ENCODE measurements at regions not wholly inside any gene's neighbourhood (a gene's known extent, or its start where the extent isn't known, plus 50 kb on each side); places are given as distances from the start of the nearest gene placed in this dataset.

DNA sequence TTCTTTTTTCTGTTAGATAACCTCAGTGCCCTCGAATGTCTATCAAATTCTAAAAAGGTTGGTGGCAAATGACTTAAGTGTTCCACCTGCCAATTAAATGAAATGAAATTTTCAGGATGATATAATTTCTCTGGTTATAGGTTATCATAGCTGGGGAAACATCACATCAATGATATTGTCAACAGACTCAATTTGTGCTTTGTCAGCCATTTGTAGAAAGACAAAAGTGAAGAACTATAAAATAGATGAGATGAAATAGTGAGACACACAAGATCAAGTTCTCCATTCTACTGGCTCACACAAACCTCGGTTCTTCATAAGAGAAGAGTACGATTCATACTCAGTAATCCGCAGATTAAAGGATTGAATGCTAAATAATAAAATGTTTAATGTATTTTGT is 1443.2 kb upstream of the FLRT2 start:
- FAIRE-seq, result no peak
- Histone ChIP-seq H3K4me2 (no peak overlapping the region), H3K27ac (no peak overlapping the region), H3K4me1 (no peaks in the 10 kb centered on the region), H3K4me3 (no peak overlapping the region), H3K9me3 (no peaks in the 10 kb centered on the region)
- no peak for ATAC-seq
- ChIA-PET CTCF (no interaction called here), POLR2A (no interaction called here)
- WGBS (ENCODE audit: missing lambda C conversion rate), result 10% methylated on average over 4 of the region's 4 CpGs
- DNase-seq (ENCODE audit: low read depth in 1 of 2, low spot score in 1 of 2), result no peak
- no peak for TF ChIP-seq NFE2L2 (conservative IDR thresholded peaks at IDR 0.05; ENCODE audit: low read length)
- peak; percentile 67 for TF ChIP-seq MAFK (IDR thresholded peaks at IDR 0.05; ENCODE audit: partially characterized antibody)

DNA sequence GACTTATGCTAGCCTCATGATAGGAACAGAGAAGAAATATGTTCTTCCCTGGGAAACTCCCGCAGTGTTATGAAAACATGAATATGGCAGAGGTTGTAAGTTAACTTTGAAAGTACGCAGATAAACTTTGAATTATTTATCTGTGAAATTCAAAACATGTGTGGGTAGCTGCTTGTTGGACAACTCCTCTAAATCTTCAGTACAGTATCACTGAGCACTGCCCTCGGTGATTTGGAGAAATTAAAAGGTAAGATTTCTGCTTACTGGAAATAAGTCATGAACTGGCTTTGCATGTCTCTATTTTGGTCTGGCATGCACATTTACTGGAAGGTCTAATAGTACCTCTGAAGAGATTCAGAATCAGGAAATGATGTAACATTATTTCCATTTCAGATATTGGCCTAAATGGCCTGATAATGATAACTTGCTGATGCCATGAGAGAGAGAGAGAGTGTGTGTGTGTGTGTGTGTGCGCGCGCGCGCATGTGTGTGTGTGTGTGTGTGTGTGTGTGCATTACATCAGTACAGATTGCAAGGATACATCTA is 1441.9 kb upstream of the FLRT2 start:
- ChIA-PET POLR2A (no interaction called here), CTCF (no interaction called here)
- H3K4me3 ChIP-seq, result no peak overlapping the region
- 70% methylated on average over 8 of the region's 8 CpGs for WGBS (ENCODE audit: missing lambda C conversion rate)
- no peak overlapping the region for H3K27ac ChIP-seq
- FAIRE-seq, result no peak
- TF ChIP-seq TP53 (CRISPR knock-in tag; IDR thresholded peaks at IDR 0.05) (no peak), MAZ (IDR thresholded peaks at IDR 0.05; ENCODE audit: borderline replicate concordance, low read depth, low read length) (no peak), CHD4 (IDR thresholded peaks at IDR 0.05; ENCODE audit: borderline replicate concordance) (no peak), CBX8 (IDR thresholded peaks at IDR 0.05) (no peak), ZC3H11A (IDR thresholded peaks at IDR 0.05) (no peak), RFX5 (IDR thresholded peaks at IDR 0.05) (no peak), MYC (IDR thresholded peaks at IDR 0.05; ENCODE audit: borderline replicate concordance, low read length) (no peak), JUNB (IDR thresholded peaks at IDR 0.05) (no peak), CHD2 (IDR thresholded peaks at IDR 0.05; ENCODE audit: low read length, partially characterized antibody) (no peak), CEBPB (IDR thresholded peaks at IDR 0.05) (no peak), NR3C1 (IDR thresholded peaks at IDR 0.05) (no peak), HOXB13 (CRISPR knock-in tag; IDR thresholded peaks at IDR 0.05; ENCODE audit: low read depth) (no peak), HEYL (CRISPR knock-in tag; IDR thresholded peaks at IDR 0.05) (no peak), FOXS1 (CRISPR knock-in tag; IDR thresholded peaks at IDR 0.05) (no peak), KDM1A (IDR thresholded peaks at IDR 0.05; ENCODE audit: low read depth) (no peak), ZSCAN20 (CRISPR knock-in tag; IDR thresholded peaks at IDR 0.05) (no peak)
- TF ChIP-seq, protein P1, sequence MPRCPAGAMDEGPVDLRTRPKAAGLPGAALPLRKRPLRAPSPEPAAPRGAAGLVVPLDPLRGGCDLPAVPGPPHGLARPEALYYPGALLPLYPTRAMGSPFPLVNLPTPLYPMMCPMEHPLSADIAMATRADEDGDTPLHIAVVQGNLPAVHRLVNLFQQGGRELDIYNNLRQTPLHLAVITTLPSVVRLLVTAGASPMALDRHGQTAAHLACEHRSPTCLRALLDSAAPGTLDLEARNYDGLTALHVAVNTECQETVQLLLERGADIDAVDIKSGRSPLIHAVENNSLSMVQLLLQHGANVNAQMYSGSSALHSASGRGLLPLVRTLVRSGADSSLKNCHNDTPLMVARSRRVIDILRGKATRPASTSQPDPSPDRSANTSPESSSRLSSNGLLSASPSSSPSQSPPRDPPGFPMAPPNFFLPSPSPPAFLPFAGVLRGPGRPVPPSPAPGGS (IDR thresholded peaks at IDR 0.05), result no peak
- TF ChIP-seq, protein P2, sequence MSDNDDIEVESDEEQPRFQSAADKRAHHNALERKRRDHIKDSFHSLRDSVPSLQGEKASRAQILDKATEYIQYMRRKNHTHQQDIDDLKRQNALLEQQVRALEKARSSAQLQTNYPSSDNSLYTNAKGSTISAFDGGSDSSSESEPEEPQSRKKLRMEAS (IDR thresholded peaks at IDR 0.05), result no peak
- no peaks in the 10 kb centered on the region for H3K9me3 ChIP-seq
- no peak for DNase-seq (ENCODE audit: low read depth in 1 of 2, low spot score in 1 of 2)
- no peaks in the 10 kb centered on the region for H3K4me1 ChIP-seq
- no peak for ATAC-seq
- no peak overlapping the region for H3K4me2 ChIP-seq

DNA sequence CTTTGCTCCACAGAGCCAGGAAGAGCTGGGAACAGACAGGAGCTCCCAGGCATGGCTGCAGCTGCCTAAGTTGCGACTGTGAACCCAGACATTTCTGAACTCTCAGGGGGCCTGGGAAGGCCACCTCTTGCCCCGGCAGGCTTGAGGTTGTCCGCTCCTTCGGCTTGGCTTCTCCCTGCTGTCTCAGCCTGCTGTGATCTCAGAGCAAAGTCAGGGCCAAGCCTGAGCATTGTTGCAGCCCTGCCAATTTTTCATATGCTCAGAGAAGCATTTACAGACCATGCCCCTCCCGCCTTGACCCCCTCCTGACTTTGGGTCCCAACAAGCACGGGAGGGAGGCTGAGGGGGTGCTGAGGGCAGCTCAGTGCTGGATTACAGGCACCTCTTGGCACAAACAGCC is 1439.1 kb upstream of the FLRT2 start:
- H3K9me3 ChIP-seq, result no peaks in the 10 kb centered on the region
- DNase-seq (ENCODE audit: low read depth in 1 of 2, low spot score in 1 of 2) (no peak), FAIRE-seq (no peak), ATAC-seq (no peak)
- H3K4me3 ChIP-seq, result no peak overlapping the region
- WGBS (ENCODE audit: missing lambda C conversion rate), result 21% methylated on average over 4 of the region's 6 CpGs
- CTCF ChIA-PET, result interaction anchor here (0.6 kb wide), 1 partner anchor 96 kb away, joined by 3 read pairs; no protein-coding TSS in a partner anchor
- no peak overlapping the region for H3K4me2 ChIP-seq
- no peak overlapping the region for H3K27ac ChIP-seq
- TF ChIP-seq CEBPB (IDR thresholded peaks at IDR 0.05) (no peak), HDAC2 (IDR thresholded peaks at IDR 0.05) (no peak), TP53 (CRISPR knock-in tag; IDR thresholded peaks at IDR 0.05) (no peak), EHF (CRISPR knock-in tag; IDR thresholded peaks at IDR 0.05) (no peak), PHF8 (IDR thresholded peaks at IDR 0.05; ENCODE audit: borderline replicate concordance, low read depth) (no peak), NPAS2 (CRISPR knock-in tag; IDR thresholded peaks at IDR 0.05; ENCODE audit: borderline replicate concordance) (no peak)
- TF ChIP-seq, protein P3, sequence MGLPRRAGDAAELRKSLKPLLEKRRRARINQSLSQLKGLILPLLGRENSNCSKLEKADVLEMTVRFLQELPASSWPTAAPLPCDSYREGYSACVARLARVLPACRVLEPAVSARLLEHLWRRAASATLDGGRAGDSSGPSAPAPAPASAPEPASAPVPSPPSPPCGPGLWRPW (IDR thresholded peaks at IDR 0.05), result no peak
- H3K4me1 ChIP-seq, result no peaks in the 10 kb centered on the region
- POLR2A ChIA-PET, result no interaction called here
